Hepatocyte (in vitro differentiated cells): ENCODE measurements at regions not wholly inside any gene's neighbourhood (a gene's known extent, or its start where the extent isn't known, plus 50 kb on each side); places are given as distances from the start of the nearest gene placed in this dataset.

Experiments
- DNase-seq: peaks from one replicate; pipeline ENCODE4 v3.0.0-alpha.2; 2016; ENCODE audit warnings: low spot score
- H2AFZ ChIP-seq: fragments of 200-600 bp; sonication (generic); 2 replicates; pipeline ENCODE4 v1.6.0; 2016; ENCODE audit warnings: antibody characterized with exemption, mild to moderate bottlenecking
- H3K27ac ChIP-seq: fragments of 200-600 bp; sonication (generic); 2 replicates; pipeline ENCODE4 v1.5.1; 2016; ENCODE audit warnings: mild to moderate bottlenecking
- H3K27me3 ChIP-seq: fragments of 200-600 bp; sonication (generic); 2 replicates; pipeline ENCODE4 v1.6.1; 2016
- H3K36me3 ChIP-seq: fragments of 200-600 bp; sonication (generic); replicated peaks from 2 replicates; pipeline ENCODE4 v1.5.1; 2016; ENCODE audit warnings: low read depth; ENCODE audit not compliant: insufficient read depth
- H3K4me1 ChIP-seq: fragments of 200-600 bp; sonication (generic); 2 replicates; pipeline ENCODE4 v1.5.1; 2016; ENCODE audit warnings: mild to moderate bottlenecking, moderate library complexity; ENCODE audit not compliant: insufficient read depth
- H3K4me2 ChIP-seq: fragments of 200-600 bp; sonication (generic); 2 replicates; pipeline ENCODE4 v1.6.0; 2016
- H3K4me3 ChIP-seq: fragments of 200-600 bp; sonication (generic); 2 replicates; pipeline ENCODE4 v1.5.1; 2016; ENCODE audit warnings: mild to moderate bottlenecking
- H3K79me2 ChIP-seq: fragments of 200-600 bp; sonication (generic); 2 replicates; pipeline ENCODE4 v1.6.0; 2017; ENCODE audit warnings: mild to moderate bottlenecking
- H3K9me2 ChIP-seq: fragments of 200-600 bp; sonication (generic); replicated peaks from 2 replicates; pipeline ENCODE4 v1.6.0; 2017; ENCODE audit warnings: mild to moderate bottlenecking; ENCODE audit not compliant: insufficient read depth
- H3K9me3 ChIP-seq: fragments of 200-600 bp; sonication (generic); 2 replicates; pipeline ENCODE4 v1.5.1; 2016; ENCODE audit warnings: low read depth, mild to moderate bottlenecking
- H4K20me1 ChIP-seq: fragments of 200-600 bp; sonication (generic); 2 replicates; pipeline ENCODE4 v1.6.0; 2016; ENCODE audit warnings: mild to moderate bottlenecking; ENCODE audit not compliant: insufficient read depth, poor library complexity, severe bottlenecking
- CTCF ChIP-seq: fragments of 200-600 bp; sonication (generic); IDR thresholded peaks from 2 replicates; pipeline ENCODE4 v1.5.1; 2016; ENCODE audit warnings: antibody characterized with exemption, mild to moderate bottlenecking; ENCODE audit not compliant: poor library complexity
- EZH2 ChIP-seq: fragments of 200-600 bp; sonication (generic); IDR thresholded peaks from 2 replicates; pipeline ENCODE4 v1.6.1; 2016; ENCODE audit warnings: antibody characterized with exemption, mild to moderate bottlenecking, borderline replicate concordance
- EZH2phosphoT487 ChIP-seq: fragments of 200-600 bp; sonication (generic); IDR thresholded peaks from one replicate; pipeline ENCODE4 v1.6.1; 2018; ENCODE audit warnings: antibody characterized with exemption, mild to moderate bottlenecking, low read depth, moderate library complexity; ENCODE audit not compliant: unreplicated experiment, severe bottlenecking
- WGBS: methylation state at CpG from one replicate; pipeline ENCODE4 v1.1.6; 2016; ENCODE audit warnings: low lambda C conversion rate; ENCODE audit errors: missing lambda C conversion rate; 5-methylcytosine and 5-hydroxymethylcytosine counted together

GRCh38 chr11:16605894-16606783 is 132.3 kb upstream of the C11orf58 start:
- no peaks in the 10 kb centered on the region for H3K9me2 ChIP-seq
- H3K36me3 ChIP-seq, result no peaks in the 10 kb centered on the region
- H3K79me2 ChIP-seq, result peaks cover 33% of the 10 kb centered on the region
- TF ChIP-seq EZH2 (no peak), CTCF (peak; percentile 92), EZH2phosphoT487 (no peak)
- peaks cover 9% of the 10 kb centered on the region for H3K4me1 ChIP-seq
- H3K4me2 ChIP-seq, result peak overlapping the region; percentile 95
- peak overlapping the region; percentile 92 for H3K4me3 ChIP-seq
- no peaks in the 10 kb centered on the region for H3K9me3 ChIP-seq
- peak overlapping the region; percentile 93 for H3K27ac ChIP-seq
- peak; percentile 94 for DNase-seq
- under 1% methylated on average over 36 of the region's 36 CpGs for WGBS
- no peaks in the 10 kb centered on the region for H4K20me1 ChIP-seq
- peak overlapping the region; percentile 90 for H2AFZ ChIP-seq
- H3K27me3 ChIP-seq, result peaks cover 26% of the 10 kb centered on the region

GRCh38 chr11:16605389-16605893 is 133.0 kb upstream of the C11orf58 start:
- TF ChIP-seq EZH2phosphoT487 (no peak), CTCF (no peak), EZH2 (no peak)
- peak overlapping the region; percentile 90 for H2AFZ ChIP-seq
- no peaks in the 10 kb centered on the region for H4K20me1 ChIP-seq
- peak overlapping the region; percentile 93 for H3K27ac ChIP-seq
- H3K4me1 ChIP-seq, result peaks cover 4% of the 10 kb centered on the region
- H3K9me2 ChIP-seq, result no peaks in the 10 kb centered on the region
- DNase-seq, result peak; percentile 60
- H3K79me2 ChIP-seq, result peaks cover 39% of the 10 kb centered on the region
- no peaks in the 10 kb centered on the region for H3K9me3 ChIP-seq
- H3K4me3 ChIP-seq, result peak overlapping the region; percentile 92
- 1% methylated on average over 16 of the region's 32 CpGs for WGBS
- H3K4me2 ChIP-seq, result peak overlapping the region; percentile 95
- H3K36me3 ChIP-seq, result no peaks in the 10 kb centered on the region
- peaks cover 19% of the 10 kb centered on the region for H3K27me3 ChIP-seq

- Histone ChIP-seq H2AFZ (peak overlapping the region; percentile 90), H3K27me3 (peaks cover 13% of the 10 kb centered on the region), H3K4me2 (peak overlapping the region; percentile 95), H3K4me3 (peak overlapping the region; percentile 92), H3K9me3 (no peaks in the 10 kb centered on the region), H3K27ac (peak overlapping the region; percentile 93), H4K20me1 (no peaks in the 10 kb centered on the region), H3K36me3 (no peaks in the 10 kb centered on the region), H3K79me2 (peaks cover 42% of the 10 kb centered on the region), H3K4me1 (peaks cover 4% of the 10 kb centered on the region), H3K9me2 (no peaks in the 10 kb centered on the region)
- DNase-seq, result peak; percentile 77
- 2% methylated on average over 40 of the region's 57 CpGs for WGBS
- TF ChIP-seq EZH2phosphoT487 (no peak), EZH2 (no peak), CTCF (no peak)
Measured at GRCh38 chr11:16604794-16605388, 133.6 kb upstream of the C11orf58 start.
